Neural cell (in vitro differentiated cells): ENCODE measurements at regions not wholly inside any gene's neighbourhood (a gene's known extent, or its start where the extent isn't known, plus 50 kb on each side); places are given as distances from the start of the nearest gene placed in this dataset.

Source experiments
- H2AFZ ChIP-seq: fragments of 200-600, 300-800 bp; sonication (generic), shearing (Covaris generic); 2 replicates; pipeline ENCODE4 v1.6.0; 2014; ENCODE audit warnings: low read depth, mild to moderate bottlenecking, antibody characterized with exemption, low read length, moderate library complexity
- H3F3A ChIP-seq: fragments of 200-600 bp; shearing (Covaris generic); 2 replicates; pipeline ENCODE4 v1.6.1; 2016; ENCODE audit warnings: mild to moderate bottlenecking, moderate library complexity, mixed read lengths, antibody characterized with exemption, low read length; ENCODE audit not compliant: insufficient read depth, poor library complexity, severe bottlenecking
- H3K27ac ChIP-seq: fragments of 200-600, 300-800 bp; sonication (generic), shearing (Covaris generic); 2 replicates; pipeline ENCODE4 v1.5.1; 2014; ENCODE audit warnings: mild to moderate bottlenecking, low read length, moderate library complexity
- H3K27me3 ChIP-seq: fragments of 300-800, 200-600 bp; sonication (generic), shearing (Covaris generic); 2 replicates; pipeline ENCODE4 v1.6.0; 2014; ENCODE audit warnings: mild to moderate bottlenecking, low read depth, low read length, moderate library complexity; ENCODE audit not compliant: insufficient read depth
- H3K36me3 ChIP-seq: fragments of 300-800, 200-600 bp; sonication (generic), shearing (Covaris generic); 2 replicates; pipeline ENCODE4 v1.5.1; 2014; ENCODE audit warnings: mild to moderate bottlenecking, antibody characterized with exemption, low read length, moderate library complexity; ENCODE audit not compliant: insufficient read depth
- H3K4me2 ChIP-seq: fragments of 300-800, 200-600 bp; sonication (generic), shearing (Covaris generic); 2 replicates; pipeline ENCODE4 v1.6.0; 2014; ENCODE audit warnings: mild to moderate bottlenecking, low read length
- H3K4me3 ChIP-seq: fragments of 300-800, 200-600 bp; sonication (generic), shearing (Covaris generic); 2 replicates; pipeline ENCODE4 v1.5.1; 2014; ENCODE audit warnings: mild to moderate bottlenecking, low read length, moderate library complexity
- H3K79me2 ChIP-seq: fragments of 200-600 bp; shearing (Covaris generic); replicated peaks from 2 replicates; pipeline ENCODE4 v1.6.0; 2014; ENCODE audit warnings: mild to moderate bottlenecking, low read length, moderate library complexity; ENCODE audit not compliant: insufficient read depth
- H3K9ac ChIP-seq: fragments of 300-800, 200-600 bp; sonication (generic), shearing (Covaris generic); 2 replicates; pipeline ENCODE4 v1.6.1; 2016; ENCODE audit warnings: mild to moderate bottlenecking, low read length, mixed read lengths
- H3K9me2 ChIP-seq: fragments of 200-600 bp; shearing (Covaris generic); 2 replicates; pipeline ENCODE4 v1.6.1; 2016; ENCODE audit warnings: mild to moderate bottlenecking, low read length, mixed read lengths; ENCODE audit not compliant: insufficient read depth
- H3K9me3 ChIP-seq: fragments of 200-600, 300-800 bp; sonication (generic), shearing (Covaris generic); 2 replicates; pipeline ENCODE4 v1.6.1; 2016; ENCODE audit warnings: mild to moderate bottlenecking, mixed run types, low read length, moderate library complexity, mixed read lengths
- H4K20me1 ChIP-seq: fragments of 200-600 bp; shearing (Covaris generic); 2 replicates; pipeline ENCODE4 v1.6.1; 2016; ENCODE audit warnings: mild to moderate bottlenecking, mixed run types; ENCODE audit not compliant: insufficient read depth
- EP300 ChIP-seq: fragments of 450-650 bp; conservative IDR thresholded peaks from 2 replicates; pipeline ENCODE4 v1.6.1; 2014; ENCODE audit warnings: antibody characterized with exemption, mild to moderate bottlenecking, moderate library complexity; ENCODE audit not compliant: poor library complexity, severe bottlenecking
- EZH2 ChIP-seq: fragments of 200-600, 300-800 bp; shearing (Covaris generic), sonication (generic); IDR thresholded peaks from 2 replicates; pipeline ENCODE4 v1.6.1; 2014; ENCODE audit warnings: antibody characterized with exemption, low read length, borderline replicate concordance, mild to moderate bottlenecking; ENCODE audit not compliant: insufficient read depth, poor library complexity, severe bottlenecking
- MXI1 ChIP-seq: fragments of 450-650 bp; conservative IDR thresholded peaks from 2 replicates; pipeline ENCODE4 v1.6.1; 2014; ENCODE audit warnings: antibody characterized with exemption, mild to moderate bottlenecking; ENCODE audit not compliant: poor library complexity, severe bottlenecking
- POLR2AphosphoS5 ChIP-seq: IDR thresholded peaks from 2 replicates; pipeline ENCODE4 v1.6.1; 2012
- RAD21 ChIP-seq: fragments of 450-650 bp; conservative IDR thresholded peaks from 2 replicates; pipeline ENCODE4 v1.6.1; 2014; ENCODE audit warnings: antibody characterized with exemption, mild to moderate bottlenecking, moderate library complexity
- SMC3 ChIP-seq: fragments of 450-650 bp; conservative IDR thresholded peaks from 2 replicates; pipeline ENCODE4 v1.6.1; 2014; ENCODE audit warnings: antibody characterized with exemption, mild to moderate bottlenecking, moderate library complexity; ENCODE audit not compliant: poor library complexity
- TAF1 ChIP-seq: IDR thresholded peaks from 2 replicates; pipeline ENCODE4 v1.6.1; 2012; ENCODE audit warnings: low read depth
- TF ChIP-seq, protein P1 (sequence below): IDR thresholded peaks from 2 replicates; pipeline ENCODE4 v1.6.1; 2012; ENCODE audit warnings: borderline replicate concordance
- TF ChIP-seq, protein P2 (sequence below): fragments of 450-650 bp; IDR thresholded peaks from 2 replicates; pipeline ENCODE4 v1.5.1; 2014; ENCODE audit warnings: antibody characterized with exemption, mild to moderate bottlenecking, moderate library complexity; ENCODE audit not compliant: poor library complexity, severe bottlenecking

DNA sequence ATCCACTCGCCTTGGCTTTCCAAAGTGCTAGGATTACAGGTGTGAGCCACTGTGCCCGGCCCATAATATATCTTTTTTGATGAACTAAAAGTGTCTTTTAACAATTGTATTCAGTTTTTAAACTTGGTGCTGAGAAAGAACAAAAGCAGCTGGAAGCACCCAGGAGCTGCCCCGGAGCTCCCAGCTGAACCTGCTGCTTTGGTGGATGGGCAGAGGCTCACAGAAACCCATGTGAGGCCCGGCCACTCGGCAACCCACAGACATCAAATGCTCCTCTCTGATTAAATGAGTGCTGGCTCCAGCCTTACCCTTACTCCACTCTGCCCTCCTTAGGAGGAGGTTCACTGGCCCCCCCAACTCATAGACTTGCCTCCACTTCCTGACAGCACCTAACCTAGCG, 59.4 kb upstream of the FRMD1 start:
- H3K36me3 ChIP-seq: no peaks in the 10 kb centered on the region
- H3K27me3 ChIP-seq: no peaks in the 10 kb centered on the region
- TF ChIP-seq TAF1: no peak
- no peak for TF ChIP-seq EP300
- TF ChIP-seq POLR2AphosphoS5: no peak
- no peak for TF ChIP-seq SMC3
- no peak for TF ChIP-seq RAD21
- TF ChIP-seq, protein P1, sequence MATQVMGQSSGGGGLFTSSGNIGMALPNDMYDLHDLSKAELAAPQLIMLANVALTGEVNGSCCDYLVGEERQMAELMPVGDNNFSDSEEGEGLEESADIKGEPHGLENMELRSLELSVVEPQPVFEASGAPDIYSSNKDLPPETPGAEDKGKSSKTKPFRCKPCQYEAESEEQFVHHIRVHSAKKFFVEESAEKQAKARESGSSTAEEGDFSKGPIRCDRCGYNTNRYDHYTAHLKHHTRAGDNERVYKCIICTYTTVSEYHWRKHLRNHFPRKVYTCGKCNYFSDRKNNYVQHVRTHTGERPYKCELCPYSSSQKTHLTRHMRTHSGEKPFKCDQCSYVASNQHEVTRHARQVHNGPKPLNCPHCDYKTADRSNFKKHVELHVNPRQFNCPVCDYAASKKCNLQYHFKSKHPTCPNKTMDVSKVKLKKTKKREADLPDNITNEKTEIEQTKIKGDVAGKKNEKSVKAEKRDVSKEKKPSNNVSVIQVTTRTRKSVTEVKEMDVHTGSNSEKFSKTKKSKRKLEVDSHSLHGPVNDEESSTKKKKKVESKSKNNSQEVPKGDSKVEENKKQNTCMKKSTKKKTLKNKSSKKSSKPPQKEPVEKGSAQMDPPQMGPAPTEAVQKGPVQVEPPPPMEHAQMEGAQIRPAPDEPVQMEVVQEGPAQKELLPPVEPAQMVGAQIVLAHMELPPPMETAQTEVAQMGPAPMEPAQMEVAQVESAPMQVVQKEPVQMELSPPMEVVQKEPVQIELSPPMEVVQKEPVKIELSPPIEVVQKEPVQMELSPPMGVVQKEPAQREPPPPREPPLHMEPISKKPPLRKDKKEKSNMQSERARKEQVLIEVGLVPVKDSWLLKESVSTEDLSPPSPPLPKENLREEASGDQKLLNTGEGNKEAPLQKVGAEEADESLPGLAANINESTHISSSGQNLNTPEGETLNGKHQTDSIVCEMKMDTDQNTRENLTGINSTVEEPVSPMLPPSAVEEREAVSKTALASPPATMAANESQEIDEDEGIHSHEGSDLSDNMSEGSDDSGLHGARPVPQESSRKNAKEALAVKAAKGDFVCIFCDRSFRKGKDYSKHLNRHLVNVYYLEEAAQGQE: no peak
- no peak for TF ChIP-seq EZH2
- no peak for TF ChIP-seq MXI1
- TF ChIP-seq, protein P2, sequence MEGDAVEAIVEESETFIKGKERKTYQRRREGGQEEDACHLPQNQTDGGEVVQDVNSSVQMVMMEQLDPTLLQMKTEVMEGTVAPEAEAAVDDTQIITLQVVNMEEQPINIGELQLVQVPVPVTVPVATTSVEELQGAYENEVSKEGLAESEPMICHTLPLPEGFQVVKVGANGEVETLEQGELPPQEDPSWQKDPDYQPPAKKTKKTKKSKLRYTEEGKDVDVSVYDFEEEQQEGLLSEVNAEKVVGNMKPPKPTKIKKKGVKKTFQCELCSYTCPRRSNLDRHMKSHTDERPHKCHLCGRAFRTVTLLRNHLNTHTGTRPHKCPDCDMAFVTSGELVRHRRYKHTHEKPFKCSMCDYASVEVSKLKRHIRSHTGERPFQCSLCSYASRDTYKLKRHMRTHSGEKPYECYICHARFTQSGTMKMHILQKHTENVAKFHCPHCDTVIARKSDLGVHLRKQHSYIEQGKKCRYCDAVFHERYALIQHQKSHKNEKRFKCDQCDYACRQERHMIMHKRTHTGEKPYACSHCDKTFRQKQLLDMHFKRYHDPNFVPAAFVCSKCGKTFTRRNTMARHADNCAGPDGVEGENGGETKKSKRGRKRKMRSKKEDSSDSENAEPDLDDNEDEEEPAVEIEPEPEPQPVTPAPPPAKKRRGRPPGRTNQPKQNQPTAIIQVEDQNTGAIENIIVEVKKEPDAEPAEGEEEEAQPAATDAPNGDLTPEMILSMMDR: no peak
- no peaks in the 10 kb centered on the region for H3K9me2 ChIP-seq
- no peak overlapping the region for H3K9ac ChIP-seq
- H3K79me2 ChIP-seq: no peaks in the 10 kb centered on the region
- no peaks in the 10 kb centered on the region for H4K20me1 ChIP-seq
- no peak overlapping the region for H3K27ac ChIP-seq
- no peak overlapping the region for H2AFZ ChIP-seq
- no peaks in the 10 kb centered on the region for H3F3A ChIP-seq
- no peak overlapping the region for H3K4me3 ChIP-seq
- no peak overlapping the region for H3K4me2 ChIP-seq
- no peaks in the 10 kb centered on the region for H3K9me3 ChIP-seq

DNA sequence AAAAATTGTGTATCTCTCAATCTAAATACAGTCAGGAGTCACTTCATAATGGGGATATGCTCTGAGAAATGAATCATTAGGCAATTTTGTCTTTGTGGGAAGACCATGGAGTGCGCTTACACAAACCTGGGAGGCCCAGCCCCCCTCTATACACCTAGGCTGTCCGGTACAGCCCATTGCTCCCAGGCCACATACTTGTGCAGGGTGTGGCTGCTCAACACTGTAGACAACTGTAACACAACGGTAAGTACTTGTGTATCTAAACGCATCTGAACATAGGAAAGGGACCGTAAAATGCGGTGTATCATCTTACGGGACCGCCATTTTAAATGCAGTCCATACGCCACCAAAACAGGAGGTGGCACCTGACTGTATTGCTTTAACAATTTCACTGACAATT, 58.0 kb upstream of the FRMD1 start:
- H3K9ac ChIP-seq: no peak overlapping the region
- no peak overlapping the region for H3K27ac ChIP-seq
- no peak overlapping the region for H3K4me2 ChIP-seq
- H4K20me1 ChIP-seq: no peaks in the 10 kb centered on the region
- H3K9me2 ChIP-seq: no peaks in the 10 kb centered on the region
- no peaks in the 10 kb centered on the region for H3K36me3 ChIP-seq
- H3K4me3 ChIP-seq: no peak overlapping the region
- no peaks in the 10 kb centered on the region for H3K27me3 ChIP-seq
- no peak overlapping the region for H2AFZ ChIP-seq
- TF ChIP-seq EP300: no peak
- TF ChIP-seq, protein P1: no peak
- no peak for TF ChIP-seq POLR2AphosphoS5
- no peak for TF ChIP-seq MXI1
- TF ChIP-seq, protein P2: no peak
- TF ChIP-seq SMC3: no peak
- TF ChIP-seq EZH2: no peak
- no peak for TF ChIP-seq RAD21
- TF ChIP-seq TAF1: no peak
- H3K9me3 ChIP-seq: no peaks in the 10 kb centered on the region
- no peaks in the 10 kb centered on the region for H3F3A ChIP-seq
- H3K79me2 ChIP-seq: no peaks in the 10 kb centered on the region
